Left lung (tissue), 4 donors: ENCODE measurements at regions not wholly inside any gene's neighbourhood (a gene's known extent, or its start where the extent isn't known, plus 50 kb on each side); places are given as distances from the start of the nearest gene placed in this dataset.
"Not testable (repeated sequence)": the region's sequence is repeated elsewhere in the genome, so short reads cannot be mapped to it uniquely, and the experiment has no call there.

Source experiments
- ATAC-seq: fragments of 200-7000 bp; cut with Tn5 transposase; one replicate; pipeline ENCODE4 v1.9.1; 2020; ENCODE audit warnings: moderate library complexity
- DNase-seq, 4 donors: peaks; one replicate each; pipeline ENCODE4 v3.0.0-alpha.2; 2013 to 2020
- H3K27ac ChIP-seq, 2 donors: fragments of 200-600 bp; sonication (generic) in 1 of 2; one replicate each; pipeline versions ENCODE4 v1.5.0 to v1.8.0; 2020 to 2021
- H3K27me3 ChIP-seq, 2 donors: fragments of 200-600 bp; sonication (generic) in 1 of 2; one replicate each; pipeline versions ENCODE4 v1.5.0 to v1.8.0; 2020 to 2021
- H3K36me3 ChIP-seq, 2 donors: fragments of 200-600 bp; sonication (generic) in 1 of 2; one replicate each; pipeline versions ENCODE4 v1.5.0 to v1.8.0; 2020 to 2021
- H3K4me1 ChIP-seq, 2 donors: fragments of 200-600 bp; one replicate each; pipeline ENCODE4 v1.8.0; 2021
- H3K4me3 ChIP-seq, 2 donors: fragments of 200-600 bp; sonication (generic) in 1 of 2; one replicate each; pipeline versions ENCODE4 v1.5.0 to v1.8.0; 2020 to 2021; ENCODE audit warnings: mild to moderate bottlenecking in 1 of 2
- H3K9me3 ChIP-seq, 2 donors: fragments of 200-600 bp; sonication (generic) in 1 of 2; one replicate each; pipeline versions ENCODE4 v1.5.0 to v1.8.0; 2020 to 2021
- CTCF ChIP-seq, 2 donors: fragments of 200-600 bp; sonication (generic) in 1 of 2; IDR thresholded peaks; one replicate each; pipeline versions ENCODE4 v1.5.0 to v1.8.0; 2021; ENCODE audit warnings: antibody characterized with exemption in 2 of 2
- intact Hi-C, 2 donors: fragments of 100-400 bp; cut with DNase I; formaldehyde crosslinking; loops; one replicate each; pipeline versions ENCODE4 v1.11.2 to v1.14.2; 2022
- donor health status: DM: no; HTN: yes; CAD: no.
- donor health status: DM: no; HTN: no; CAD: no.

GRCh38 chr1:177686933-177687332 is 282.9 kb downstream of the SEC16B start:
- intact Hi-C loops, result no loop called here
- Histone ChIP-seq H3K27me3 (no peaks in the 10 kb centered on the region), H3K4me3 (no peak overlapping the region), H3K36me3 (no peaks in the 10 kb centered on the region), H3K4me1 (no peaks in the 10 kb centered on the region), H3K9me3 (peaks cover 0 to 4% of the 10 kb centered on the region in 2 donors), H3K27ac (no peak overlapping the region)
- no peak for DNase-seq
- no peak for TF ChIP-seq CTCF (IDR thresholded peaks at IDR 0.05)
- no peak for ATAC-seq

GRCh38 chr1:177669161-177669560 is 300.7 kb downstream of the SEC16B start:
- ATAC-seq, result no peak
- Histone ChIP-seq H3K27me3 (no peaks in the 10 kb centered on the region), H3K36me3 (no peaks in the 10 kb centered on the region), H3K4me3 (no peak overlapping the region), H3K4me1 (no peaks in the 10 kb centered on the region), H3K27ac (no peak overlapping the region), H3K9me3 (no peaks in the 10 kb centered on the region)
- no peak for DNase-seq
- intact Hi-C loops, result no loop called here
- TF ChIP-seq CTCF (IDR thresholded peaks at IDR 0.05), result no peak

- Histone ChIP-seq H3K27ac (no peak overlapping the region), H3K4me1 (no peaks in the 10 kb centered on the region), H3K27me3 (no peaks in the 10 kb centered on the region), H3K9me3 (no peaks in the 10 kb centered on the region), H3K4me3 (no peak overlapping the region), H3K36me3 (no peaks in the 10 kb centered on the region)
- intact Hi-C loops, result no loop called here
- TF ChIP-seq CTCF (IDR thresholded peaks at IDR 0.05), result no peak
- ATAC-seq, result no peak
- no peak for DNase-seq
Measured at GRCh38 chr1:177665935-177666334, 303.9 kb downstream of the SEC16B start.

- intact Hi-C loops, H3K4me1 ChIP-seq, H3K4me3 ChIP-seq, H3K27ac ChIP-seq, H3K36me3 ChIP-seq, H3K27me3 ChIP-seq, H3K9me3 ChIP-seq, DNase-seq, ATAC-seq: not testable (repeated sequence)
Measured at GRCh38 chr1:177664742-177665141, 305.1 kb downstream of the SEC16B start.

GRCh38 chr1:177660188-177660587 is 309.7 kb downstream of the SEC16B start:
- H3K4me3 ChIP-seq, result no peak overlapping the region
- peaks cover 0 to 4% of the 10 kb centered on the region in 2 donors for H3K9me3 ChIP-seq
- no peak overlapping the region for H3K27ac ChIP-seq
- no peaks in the 10 kb centered on the region for H3K27me3 ChIP-seq
- ATAC-seq (no peak), DNase-seq (no peak)
- TF ChIP-seq CTCF (IDR thresholded peaks at IDR 0.05), result no peak
- no peaks in the 10 kb centered on the region for H3K36me3 ChIP-seq
- intact Hi-C loops, result no loop called here
- H3K4me1 ChIP-seq, result no peaks in the 10 kb centered on the region

GRCh38 chr1:177659281-177659680 is 310.6 kb downstream of the SEC16B start:
- no peaks in the 10 kb centered on the region for H3K4me1 ChIP-seq
- no peak for ATAC-seq
- H3K27ac ChIP-seq, result no peak overlapping the region
- H3K9me3 ChIP-seq, result peaks cover 0 to 4% of the 10 kb centered on the region in 2 donors
- H3K27me3 ChIP-seq, result no peaks in the 10 kb centered on the region
- no peaks in the 10 kb centered on the region for H3K36me3 ChIP-seq
- intact Hi-C loops, result no loop called here
- DNase-seq, result no peak
- no peak for TF ChIP-seq CTCF (IDR thresholded peaks at IDR 0.05)
- H3K4me3 ChIP-seq, result no peak overlapping the region
